GM21576 (cell line): ENCODE measurements at regions not wholly inside any gene's neighbourhood (a gene's known extent, or its start where the extent isn't known, plus 50 kb on each side); places are given as distances from the start of the nearest gene placed in this dataset.
A peak's percentile ranks its signal among the peaks of the same experiment; 100 is the strongest.
"Not testable (repeated sequence)": the region's sequence is repeated elsewhere in the genome, so short reads cannot be mapped to it uniquely, and the experiment has no call there.

ENCODE experiments used
- ATAC-seq: cut with Tn5 transposase; IDR thresholded peaks from one replicate; pipeline ENCODE4 v1.9.1; 2021; ENCODE audit warnings: mild to moderate bottlenecking, moderate library complexity; ENCODE audit not compliant: unreplicated experiment

- no peak for ATAC-seq
Observed at GRCh38 chr4:143819029-143819428, 86.3 kb downstream of the GYPE start.

- ATAC-seq: not testable (repeated sequence)
Observed at GRCh38 chr4:143817866-143818265, 87.5 kb downstream of the GYPE start.

DNA sequence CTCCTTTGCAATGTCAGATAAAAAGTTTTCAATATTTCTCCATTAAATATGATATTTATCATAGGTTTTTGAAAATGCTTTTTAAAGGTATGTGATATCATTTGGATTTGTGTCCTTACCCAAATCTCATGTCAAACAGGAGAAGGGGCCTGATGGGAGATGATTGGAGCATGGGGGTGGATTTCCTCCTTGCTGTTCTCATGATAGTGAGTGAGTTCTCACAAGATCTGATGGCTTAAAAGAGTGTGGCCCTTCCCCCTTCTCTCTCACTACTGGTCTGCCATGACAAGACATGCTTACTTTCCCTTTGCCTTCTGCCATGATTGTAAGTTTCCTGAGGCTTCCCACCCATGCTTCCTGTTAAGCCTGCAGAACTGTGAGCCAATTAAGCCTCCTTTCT lies 90.0 kb downstream of the GYPE start:
- not testable (repeated sequence) for ATAC-seq

DNA sequence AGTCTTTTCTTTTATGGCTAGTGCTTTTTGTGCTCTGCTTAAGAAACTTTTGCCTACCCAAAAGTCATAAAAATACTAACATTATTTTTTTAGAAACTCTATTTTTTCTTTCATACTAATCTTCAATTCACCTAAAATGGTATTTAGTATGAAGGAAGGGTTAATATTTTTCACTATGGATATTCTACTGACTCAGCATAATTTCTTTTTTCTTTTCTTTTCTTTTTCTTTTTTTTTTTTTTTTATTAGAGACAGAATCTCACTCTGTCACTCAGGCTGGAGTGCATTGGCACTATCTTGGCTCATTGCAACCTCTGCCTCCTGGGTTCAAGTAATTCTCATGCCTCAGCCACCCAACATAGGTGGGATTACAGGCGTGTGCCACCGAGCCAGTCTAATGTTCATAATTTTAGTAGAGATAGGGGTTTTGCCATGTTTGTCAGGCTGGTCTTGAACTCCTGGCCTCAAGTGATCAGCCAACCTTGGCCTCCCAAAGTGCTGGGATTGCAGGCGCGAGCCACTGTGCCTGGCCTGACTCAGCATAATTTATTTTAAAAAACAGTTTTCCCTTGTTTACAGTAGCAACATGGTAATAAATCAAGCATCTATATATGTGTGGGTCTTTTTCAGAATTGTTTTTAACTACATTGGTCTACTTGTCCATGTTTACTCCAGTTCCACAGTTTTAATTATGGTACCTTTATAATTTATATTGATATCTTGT lies 91.8 kb downstream of the GYPE start:
- not testable (repeated sequence) for ATAC-seq

GRCh38 chr4:143791693-143792092 lies 91.2 kb upstream of the FREM3 start:
- ATAC-seq: not testable (repeated sequence)

DNA sequence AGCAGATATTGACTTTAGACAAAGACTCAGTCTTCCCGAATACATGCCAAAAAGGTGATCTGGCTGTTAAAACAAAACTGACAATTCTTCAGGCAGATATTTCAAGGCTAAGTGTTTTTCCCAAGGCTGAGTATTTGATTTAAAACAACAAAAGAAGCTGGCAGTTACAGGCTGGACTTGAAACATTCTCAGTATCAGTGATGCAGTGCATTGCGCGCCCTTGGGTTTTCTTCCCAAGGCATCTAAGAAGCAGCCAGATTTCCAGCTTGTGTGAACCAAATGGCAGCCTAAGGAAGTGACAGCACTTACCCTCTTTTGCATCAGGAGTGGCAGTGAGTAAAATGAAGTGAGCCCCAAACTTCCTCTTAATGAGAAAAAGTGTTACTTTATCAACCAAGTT lies 90.0 kb upstream of the FREM3 start:
- ATAC-seq: not testable (repeated sequence)

DNA sequence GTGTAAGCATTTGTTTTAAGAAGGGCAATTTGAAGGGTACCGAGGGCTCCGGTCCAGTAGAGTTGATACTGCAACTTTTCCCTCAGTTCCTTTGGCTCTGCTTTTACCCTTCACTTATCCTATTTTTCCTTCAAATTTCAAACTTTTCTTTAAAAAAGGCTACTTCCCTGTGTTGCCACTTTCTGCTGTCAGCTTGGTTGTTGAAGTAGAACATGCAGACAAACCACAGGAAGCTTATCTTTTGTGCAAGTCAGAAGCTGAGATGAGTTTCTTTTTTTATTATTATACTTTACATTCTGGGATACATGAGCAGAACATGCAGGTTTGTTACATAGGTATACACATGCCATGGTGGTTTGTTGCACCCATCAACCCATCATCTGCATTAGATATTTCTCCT lies 89.1 kb upstream of the FREM3 start:
- ATAC-seq: not testable (repeated sequence)

DNA sequence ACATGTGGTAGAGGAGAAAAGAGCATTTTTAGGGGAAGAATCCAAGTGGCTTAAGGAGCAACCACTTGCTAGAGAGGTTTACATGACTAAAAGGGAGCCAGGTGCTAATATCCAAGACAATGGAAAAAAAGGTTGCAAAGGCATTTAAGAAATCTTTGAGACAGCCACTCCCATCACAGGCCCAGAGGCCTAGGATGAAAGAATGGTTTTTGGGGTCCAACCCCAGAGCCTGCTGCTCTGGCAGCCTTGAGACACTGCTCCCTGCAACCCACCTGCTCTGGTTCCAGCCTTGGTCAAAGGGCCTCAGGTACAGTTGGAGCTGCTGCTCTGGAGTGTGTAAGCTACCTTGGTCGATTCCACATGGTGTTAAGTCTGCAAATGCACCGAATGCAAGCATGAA lies 84.1 kb upstream of the FREM3 start:
- no peak for ATAC-seq

- no peak for ATAC-seq
Observed at GRCh38 chr4:143782521-143782920, 82.0 kb upstream of the FREM3 start.

GRCh38 chr4:143773998-143774895 lies 73.8 kb upstream of the FREM3 start:
- ATAC-seq: peak; percentile 100

GRCh38 chr4:143771269-143771668 lies 70.8 kb upstream of the FREM3 start:
- no peak for ATAC-seq

GRCh38 chr4:143768007-143768591 lies 67.6 kb upstream of the FREM3 start:
- ATAC-seq: no peak

DNA sequence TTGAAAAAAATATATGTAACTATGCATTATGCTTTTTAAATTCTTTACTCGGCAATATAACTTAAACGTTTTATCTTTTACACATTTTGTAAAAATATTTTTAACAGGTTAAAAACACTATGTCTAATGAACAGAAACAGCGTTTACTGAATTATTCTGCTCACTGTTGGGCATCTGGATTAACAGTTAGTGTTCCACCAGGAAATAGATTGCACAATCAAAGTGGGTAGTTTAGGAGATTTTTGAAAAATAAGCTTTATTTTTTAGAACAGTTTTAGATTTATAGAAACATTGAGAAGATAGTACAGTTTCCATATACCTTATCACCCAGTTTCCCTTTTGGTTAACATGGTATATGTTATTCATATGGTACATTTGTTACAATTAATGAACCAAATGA lies 63.1 kb upstream of the FREM3 start:
- no peak for ATAC-seq

DNA sequence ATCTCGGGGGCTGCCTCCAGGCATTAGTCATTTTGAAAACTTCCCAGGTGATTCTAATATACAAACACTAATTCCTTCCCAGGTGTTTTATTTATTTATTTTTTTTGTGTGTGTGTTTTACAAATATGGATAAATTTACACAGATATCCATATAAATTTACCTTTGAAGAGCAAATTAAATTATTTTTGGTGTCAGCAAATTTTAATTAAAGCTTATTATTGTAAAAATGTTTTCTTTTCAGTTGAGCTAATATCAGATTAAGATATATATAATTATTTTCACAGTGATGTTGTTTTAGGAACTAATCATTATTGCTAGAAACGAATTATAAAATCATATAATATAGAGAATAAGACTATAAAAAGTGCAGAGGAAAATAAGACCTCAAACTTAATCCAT lies 62.0 kb upstream of the FREM3 start:
- no peak for ATAC-seq
